Stimulated activated effector memory CD8-positive, alpha-beta T cell treated with anti-CD3 and anti-CD28 coated beads, Interleukin-12 subunit alpha, Interleukin-12 subunit beta, amount 100 ng/mL, for 72 hours (primary cell): ENCODE measurements at regions not wholly inside any gene's neighbourhood (a gene's known extent, or its start where the extent isn't known, plus 50 kb on each side); places are given as distances from the start of the nearest gene placed in this dataset.
"Not testable (repeated sequence)": the region's sequence is repeated elsewhere in the genome, so short reads cannot be mapped to it uniquely, and the experiment has no call there.

Source experiments
- ATAC-seq: fragments of 150-1000 bp; cut with Tn5 transposase; 2 replicates; pipeline ENCODE4 v1.10.0; 2021
- DNase-seq, 2 donors: peaks; one replicate each; pipeline ENCODE4 v3.0.0; 2021 to 2022; ENCODE audit warnings: low spot score in 2 of 2
- H3K27ac Mint-ChIP-seq: one replicate; pipeline ENCODE4 v1.8.0; 2022; ENCODE audit warnings: mild to moderate bottlenecking, mixed read lengths
- H3K36me3 Mint-ChIP-seq: one replicate; pipeline ENCODE4 v1.8.0; 2022; ENCODE audit warnings: mild to moderate bottlenecking, mixed read lengths
- H3K4me1 Mint-ChIP-seq: one replicate; pipeline ENCODE4 v1.8.0; 2022; ENCODE audit warnings: mixed read lengths
- H3K4me3 Mint-ChIP-seq: one replicate; pipeline ENCODE4 v1.8.0; 2022; ENCODE audit warnings: mild to moderate bottlenecking, mixed read lengths
- H3K9me3 Mint-ChIP-seq: one replicate; pipeline ENCODE4 v1.8.0; 2022; ENCODE audit warnings: mixed read lengths

DNA sequence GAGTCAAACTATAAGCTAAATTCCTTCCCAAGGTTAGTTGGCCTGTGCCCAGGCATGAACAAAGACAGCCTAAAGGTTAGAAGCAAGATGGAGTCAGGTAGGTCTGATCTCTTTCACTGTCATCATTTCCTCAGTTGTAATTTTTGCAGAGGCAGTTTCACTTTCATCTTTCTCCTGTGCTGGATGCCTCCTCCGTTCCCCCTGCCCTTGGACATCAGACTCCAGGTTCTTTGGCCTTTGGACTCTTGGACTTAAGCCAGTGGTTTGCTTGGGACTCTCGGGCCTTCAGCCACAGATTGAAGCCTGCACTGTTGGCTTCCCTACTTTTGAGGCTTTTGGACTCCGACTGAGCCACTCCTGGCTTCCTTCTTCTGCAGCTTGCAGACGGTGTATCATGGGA, 4013.8 kb upstream of the TPTE start:
- H3K4me3 Mint-ChIP-seq, DNase-seq, H3K27ac Mint-ChIP-seq: not testable (repeated sequence)

DNA sequence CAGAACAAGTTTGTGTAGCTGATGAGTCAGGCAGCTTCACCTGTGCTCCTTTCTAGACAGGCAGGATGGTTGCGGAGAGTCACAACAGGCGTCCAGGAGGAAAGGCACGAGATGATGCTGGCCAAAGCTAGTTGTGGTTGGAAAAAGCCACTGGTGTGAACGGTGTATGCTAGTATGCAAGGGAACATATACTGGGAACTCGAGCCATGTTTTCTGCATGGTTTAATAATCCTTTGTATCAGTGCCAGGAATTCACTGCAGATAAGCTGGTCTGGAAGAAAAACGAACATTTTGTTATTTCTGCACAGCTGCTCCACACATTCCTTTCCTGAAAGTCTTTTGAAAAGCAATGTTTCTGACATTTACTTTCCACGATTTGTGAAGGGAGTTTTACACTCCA, 3999.6 kb upstream of the TPTE start:
- H3K27ac Mint-ChIP-seq, H3K4me1 Mint-ChIP-seq, ATAC-seq, H3K9me3 Mint-ChIP-seq, H3K36me3 Mint-ChIP-seq, H3K4me3 Mint-ChIP-seq, DNase-seq: not testable (repeated sequence)

More for the DNA sequence above, 4013.8 kb upstream of the TPTE start:
- not testable (repeated sequence) for H3K36me3 Mint-ChIP-seq, ATAC-seq, H3K4me1 Mint-ChIP-seq, H3K9me3 Mint-ChIP-seq

DNA sequence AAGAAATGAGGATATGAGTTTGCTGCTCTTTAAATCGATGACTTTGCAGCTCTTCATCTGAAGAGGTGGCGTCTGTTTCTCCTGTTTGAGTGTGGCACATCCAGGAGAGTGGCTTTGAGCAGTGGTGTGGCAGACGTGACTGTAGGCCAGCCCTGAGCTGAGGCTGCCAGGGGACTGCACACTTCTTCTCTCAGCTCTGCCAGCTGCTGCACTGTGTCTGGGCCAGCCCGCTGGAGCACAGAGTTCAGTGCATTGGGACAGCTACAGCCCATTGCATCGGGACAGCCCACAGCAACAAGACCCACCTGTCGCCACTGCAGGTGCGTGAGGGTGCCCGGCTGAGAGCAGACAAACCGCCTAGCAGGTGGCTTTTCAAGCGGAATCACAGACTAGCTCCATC, 3995.2 kb upstream of the TPTE start:
- not testable (repeated sequence) for DNase-seq

DNA sequence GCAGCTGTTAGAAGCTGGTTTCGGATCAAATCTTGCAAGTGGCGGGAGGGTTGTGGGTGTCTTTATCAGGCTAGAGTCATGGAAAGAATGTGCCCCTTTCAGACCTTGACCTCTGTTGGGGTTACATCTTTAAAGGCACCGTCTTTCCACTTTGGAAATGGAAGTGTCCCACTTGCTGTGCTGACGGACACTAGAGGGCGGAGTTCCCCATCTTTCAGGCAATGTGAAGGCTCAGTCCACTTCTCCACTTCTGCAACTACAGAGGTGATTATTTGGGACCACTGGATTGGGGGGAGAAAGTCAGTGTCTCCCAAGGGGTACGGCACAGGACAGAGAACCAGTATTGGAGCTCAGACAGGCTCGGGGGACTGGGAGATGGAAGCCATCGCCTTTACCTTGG, 3990.7 kb upstream of the TPTE start:
- not testable (repeated sequence) for H3K4me3 Mint-ChIP-seq, ATAC-seq, H3K4me1 Mint-ChIP-seq, H3K9me3 Mint-ChIP-seq, DNase-seq, H3K27ac Mint-ChIP-seq, H3K36me3 Mint-ChIP-seq

More for the DNA sequence above, 3995.2 kb upstream of the TPTE start:
- H3K4me1 Mint-ChIP-seq, H3K9me3 Mint-ChIP-seq, H3K27ac Mint-ChIP-seq, ATAC-seq, H3K4me3 Mint-ChIP-seq, H3K36me3 Mint-ChIP-seq: not testable (repeated sequence)

DNA sequence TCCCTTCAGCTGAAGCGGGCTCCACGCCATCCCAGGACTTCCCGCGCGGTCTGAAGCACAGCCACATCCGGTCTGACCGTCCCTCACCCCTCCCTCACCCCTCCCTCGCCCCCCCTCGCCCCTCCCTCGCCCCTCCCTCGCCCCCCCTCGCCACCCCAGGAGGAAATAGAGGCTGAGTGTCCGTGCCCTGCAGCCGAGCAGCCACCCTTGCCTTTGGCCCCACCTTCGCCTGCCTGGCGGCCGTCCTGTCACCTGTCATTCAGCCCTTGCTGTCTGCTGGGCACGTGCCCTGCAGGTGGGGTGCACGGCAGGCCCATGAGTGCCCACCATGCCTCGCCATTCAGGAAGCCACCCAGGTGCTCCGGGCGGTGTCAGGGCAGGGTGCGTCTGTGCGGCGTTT, 3988.1 kb upstream of the TPTE start:
- not testable (repeated sequence) for DNase-seq, H3K4me3 Mint-ChIP-seq, H3K27ac Mint-ChIP-seq, H3K9me3 Mint-ChIP-seq, ATAC-seq, H3K4me1 Mint-ChIP-seq, H3K36me3 Mint-ChIP-seq

DNA sequence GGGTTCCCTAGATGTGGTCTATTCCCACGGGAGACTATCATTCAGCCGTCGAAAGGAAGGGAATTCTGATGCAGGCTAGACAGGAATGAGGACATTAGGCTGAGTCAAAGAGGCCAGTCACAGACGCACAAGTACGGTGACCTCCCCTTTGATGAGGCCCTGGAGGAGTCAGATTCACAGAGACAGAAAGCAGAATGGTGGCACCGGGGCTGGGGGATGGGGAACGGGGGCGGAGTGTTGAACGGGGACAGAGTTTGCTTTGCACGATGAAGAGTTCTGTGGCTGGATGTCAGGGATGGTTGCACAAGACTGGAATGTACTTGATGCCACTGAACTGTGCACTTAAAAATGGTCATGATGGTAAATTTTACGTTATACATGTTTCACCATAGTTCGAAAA, 3983.1 kb upstream of the TPTE start:
- H3K4me1 Mint-ChIP-seq, DNase-seq, H3K4me3 Mint-ChIP-seq, H3K36me3 Mint-ChIP-seq, H3K9me3 Mint-ChIP-seq, H3K27ac Mint-ChIP-seq, ATAC-seq: not testable (repeated sequence)

DNA sequence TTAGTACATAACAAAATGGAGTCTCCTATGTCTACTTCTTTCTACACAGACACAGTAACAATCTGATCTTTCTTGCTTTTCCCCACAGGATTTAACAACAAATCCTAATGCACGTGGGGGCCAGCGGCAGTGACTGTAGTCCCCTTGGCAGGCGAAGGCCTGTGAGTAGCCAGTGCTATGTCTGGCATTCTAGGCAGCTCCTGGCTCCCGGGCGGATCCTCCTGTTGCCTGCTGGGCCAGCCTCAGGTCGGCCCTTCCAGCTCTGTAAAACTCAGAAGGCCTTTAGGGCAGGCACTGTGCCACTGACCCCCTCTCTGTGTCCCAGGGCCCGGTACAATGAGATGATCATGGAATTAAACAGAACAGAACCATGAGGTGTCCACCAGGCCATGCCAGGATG, 3981.7 kb upstream of the TPTE start:
- H3K4me3 Mint-ChIP-seq, H3K9me3 Mint-ChIP-seq, H3K36me3 Mint-ChIP-seq, H3K27ac Mint-ChIP-seq, ATAC-seq, H3K4me1 Mint-ChIP-seq, DNase-seq: not testable (repeated sequence)

DNA sequence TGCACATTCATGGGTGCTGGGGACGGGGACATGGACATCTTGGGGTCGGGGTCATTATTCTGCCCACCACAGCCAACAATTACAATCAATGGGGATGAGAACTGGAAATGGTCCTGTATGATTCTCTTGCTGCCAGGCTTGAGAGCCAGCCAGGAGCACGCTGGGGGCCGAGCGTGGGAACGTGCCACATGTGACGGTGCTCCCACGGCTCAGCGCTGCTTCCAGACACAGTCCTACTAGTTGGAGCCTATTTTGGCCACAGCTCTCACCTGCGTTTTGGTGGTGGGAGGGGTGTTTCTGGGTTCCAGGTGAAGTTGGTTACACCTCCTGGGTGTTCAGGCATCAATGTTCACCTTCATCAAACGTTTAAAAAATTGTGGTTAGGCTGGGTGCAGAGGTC, 3980.3 kb upstream of the TPTE start:
- H3K36me3 Mint-ChIP-seq, ATAC-seq: not testable (repeated sequence)

DNA sequence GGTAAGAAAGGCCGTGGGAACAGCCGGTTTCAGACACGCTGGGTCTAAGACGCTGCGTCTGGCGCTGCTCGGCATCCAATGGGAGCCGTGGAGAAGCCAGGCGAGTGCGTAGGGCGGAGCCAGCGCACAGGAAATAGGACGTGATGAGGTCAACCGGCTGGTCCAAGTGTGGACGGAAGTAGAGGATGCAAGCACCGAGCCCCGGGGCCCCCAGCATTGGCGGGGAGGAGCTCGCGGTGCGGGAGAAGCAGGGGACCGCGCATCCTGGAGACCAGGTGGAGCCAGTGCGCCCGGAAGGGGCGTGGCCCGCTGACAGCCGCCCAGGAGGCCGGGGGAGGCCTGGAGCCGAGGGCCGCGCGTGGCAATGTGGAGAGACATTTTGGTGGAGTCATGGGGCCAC, 3976.1 kb upstream of the TPTE start:
- H3K4me1 Mint-ChIP-seq, H3K27ac Mint-ChIP-seq, H3K4me3 Mint-ChIP-seq, H3K9me3 Mint-ChIP-seq, DNase-seq, H3K36me3 Mint-ChIP-seq: not testable (repeated sequence)
- peak; percentile 51 for ATAC-seq

More for the DNA sequence above, 3980.3 kb upstream of the TPTE start:
- H3K9me3 Mint-ChIP-seq, DNase-seq, H3K4me3 Mint-ChIP-seq, H3K27ac Mint-ChIP-seq, H3K4me1 Mint-ChIP-seq: not testable (repeated sequence)

DNA sequence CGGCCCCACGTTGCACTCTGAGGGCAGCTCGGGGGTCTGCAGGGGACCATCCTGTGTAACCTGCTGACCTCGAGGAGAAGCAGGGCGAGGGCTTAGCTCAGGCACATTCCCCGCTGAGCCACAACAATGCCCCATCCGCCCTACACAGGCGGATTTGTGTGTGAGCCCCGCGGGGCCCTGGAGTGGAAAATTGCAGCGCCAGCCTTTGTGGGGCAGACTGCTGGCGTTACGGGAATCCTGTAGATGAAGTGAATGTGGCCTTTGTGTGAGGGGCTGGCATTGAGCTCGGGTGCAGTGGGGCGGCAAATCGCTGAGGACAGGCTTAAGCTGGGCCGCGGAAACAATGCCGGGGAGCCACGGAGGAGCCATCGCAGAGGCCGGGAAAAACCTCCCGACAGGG, 3970.3 kb upstream of the TPTE start:
- H3K27ac Mint-ChIP-seq, H3K4me1 Mint-ChIP-seq, DNase-seq, H3K9me3 Mint-ChIP-seq, H3K4me3 Mint-ChIP-seq, H3K36me3 Mint-ChIP-seq, ATAC-seq: not testable (repeated sequence)

DNA sequence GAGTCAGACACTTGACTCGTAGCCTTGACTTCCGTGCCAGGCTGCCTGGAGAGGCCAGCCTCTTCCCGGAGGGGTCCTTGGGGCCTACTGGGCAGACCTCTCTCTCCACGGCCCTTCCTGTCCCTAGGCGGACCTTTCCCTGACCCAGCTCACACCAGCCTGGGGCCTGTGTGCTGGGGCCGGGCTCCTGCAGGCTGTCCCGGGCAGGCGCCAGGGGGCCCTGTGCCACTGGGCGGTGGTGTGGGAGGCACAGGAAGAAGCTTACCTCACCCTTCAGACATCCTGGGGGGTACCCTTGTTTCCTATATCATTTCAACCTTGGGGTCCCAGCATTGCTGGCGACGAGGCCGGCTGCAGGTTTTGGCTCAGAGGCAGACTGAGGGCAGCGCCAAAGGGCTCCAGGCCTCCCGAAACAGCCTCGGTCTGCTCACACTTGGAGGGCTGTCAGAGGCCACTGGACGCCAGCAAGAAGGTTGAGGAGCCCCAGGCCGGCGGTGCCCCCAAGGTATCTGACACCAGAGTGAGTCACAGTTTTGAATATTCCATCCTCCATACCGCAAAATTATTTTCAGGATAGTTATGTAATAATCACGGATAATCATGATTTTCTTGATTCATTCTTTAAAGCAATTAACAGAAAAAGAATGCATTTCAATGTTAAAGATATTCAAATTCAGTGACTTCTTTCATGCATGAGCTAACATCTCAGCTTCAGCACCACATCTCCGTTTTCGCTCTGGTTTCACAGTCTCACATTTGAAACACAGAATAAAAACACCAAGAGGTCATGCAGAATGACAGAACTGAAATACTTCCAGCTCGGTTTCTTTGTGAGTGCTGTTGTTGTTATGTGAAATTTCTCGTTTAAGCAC, 3967.6 kb upstream of the TPTE start:
- not testable (repeated sequence) for H3K9me3 Mint-ChIP-seq, DNase-seq, H3K27ac Mint-ChIP-seq, H3K4me3 Mint-ChIP-seq, H3K4me1 Mint-ChIP-seq, ATAC-seq, H3K36me3 Mint-ChIP-seq

DNA sequence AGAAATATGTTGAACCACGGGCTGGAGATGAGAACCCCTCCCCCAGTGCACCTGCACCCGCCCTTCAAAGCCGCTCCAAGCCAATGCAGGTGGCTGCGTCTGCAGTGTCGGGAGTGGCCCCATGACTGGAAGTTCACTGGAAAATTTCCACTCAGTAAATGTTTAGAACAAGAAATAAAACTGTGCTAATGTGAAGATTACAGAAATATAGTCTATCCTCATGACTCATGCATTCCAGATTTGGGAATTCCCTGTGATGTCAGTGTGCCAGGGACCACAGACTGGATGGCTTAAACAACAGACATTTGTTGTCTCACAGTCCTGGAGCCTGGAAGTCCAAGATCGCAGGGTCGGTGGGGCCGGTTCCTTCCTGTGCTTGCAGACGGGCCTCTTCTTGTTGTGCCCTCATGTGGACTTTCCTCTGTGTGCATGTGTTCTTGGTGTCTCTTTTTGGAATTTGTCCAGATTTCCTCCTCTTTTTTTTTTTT, 3967.0 kb upstream of the TPTE start:
- DNase-seq, H3K4me3 Mint-ChIP-seq, H3K4me1 Mint-ChIP-seq, ATAC-seq, H3K27ac Mint-ChIP-seq, H3K36me3 Mint-ChIP-seq, H3K9me3 Mint-ChIP-seq: not testable (repeated sequence)

DNA sequence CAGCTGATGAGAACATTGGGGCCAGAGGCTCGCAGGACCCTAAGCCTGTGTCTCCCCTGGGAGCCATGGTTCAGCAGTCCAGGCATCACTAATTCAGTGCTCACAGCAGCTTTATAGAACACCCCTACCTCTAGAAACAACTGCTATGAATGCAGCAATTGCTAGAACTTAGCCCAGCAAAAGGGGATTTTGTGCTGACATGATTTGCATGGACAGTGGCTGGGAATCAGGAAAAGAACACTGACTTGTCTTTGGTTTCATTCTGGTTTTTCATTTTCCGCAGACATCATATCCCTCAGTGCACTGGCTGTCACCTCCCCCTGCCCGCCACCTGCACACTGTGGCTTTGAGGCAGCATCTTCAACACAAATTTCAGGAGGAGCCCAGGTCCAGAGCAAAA, 3964.9 kb upstream of the TPTE start:
- not testable (repeated sequence) for DNase-seq, H3K4me1 Mint-ChIP-seq, H3K4me3 Mint-ChIP-seq, H3K27ac Mint-ChIP-seq, H3K36me3 Mint-ChIP-seq, H3K9me3 Mint-ChIP-seq
- peak; percentile 21 for ATAC-seq

DNA sequence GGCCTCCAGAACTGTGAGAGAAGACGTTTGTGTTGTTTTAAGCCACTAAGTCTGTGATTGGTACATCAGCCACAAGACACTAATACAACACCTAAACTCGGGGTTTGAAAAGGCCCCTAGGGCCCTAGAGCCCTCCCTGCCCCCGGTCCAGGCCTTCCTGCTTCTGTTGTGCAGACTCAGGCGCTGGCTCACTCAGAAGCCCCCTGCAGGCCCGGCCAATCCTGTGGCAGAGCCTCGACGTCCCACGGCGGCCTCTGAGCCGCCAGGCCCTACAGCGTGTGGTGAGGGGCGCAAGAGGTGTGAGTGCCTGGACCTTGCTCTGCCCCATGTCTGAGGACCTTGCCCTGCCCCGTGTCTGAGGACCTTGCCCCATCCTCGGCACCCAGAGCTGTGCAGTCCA, 3964.0 kb upstream of the TPTE start:
- not testable (repeated sequence) for H3K27ac Mint-ChIP-seq, H3K9me3 Mint-ChIP-seq, H3K36me3 Mint-ChIP-seq, H3K4me1 Mint-ChIP-seq, H3K4me3 Mint-ChIP-seq, DNase-seq
- peak; percentile 16 for ATAC-seq

DNA sequence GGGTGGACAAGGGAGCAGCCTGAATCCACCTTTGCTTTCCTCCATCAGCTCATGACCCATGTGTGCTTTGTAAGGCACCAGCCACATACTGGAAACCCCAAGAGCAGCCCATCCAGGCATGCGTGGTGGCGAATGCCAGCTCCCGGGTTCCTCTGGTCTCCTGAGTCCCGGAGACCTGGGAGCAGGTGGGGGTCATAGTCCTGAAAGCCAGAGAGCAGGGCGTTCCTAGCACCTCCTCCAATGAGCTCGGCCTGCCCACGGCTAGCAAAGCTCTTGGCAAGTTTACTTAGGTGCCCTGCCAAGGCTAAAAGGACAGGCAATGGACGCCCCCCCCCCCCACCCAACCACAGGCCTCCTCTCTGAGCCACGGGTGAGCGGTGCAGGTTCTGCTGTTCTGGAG, 3960.2 kb upstream of the TPTE start:
- H3K4me1 Mint-ChIP-seq, ATAC-seq, DNase-seq, H3K27ac Mint-ChIP-seq, H3K4me3 Mint-ChIP-seq, H3K9me3 Mint-ChIP-seq: not testable (repeated sequence)
- H3K36me3 Mint-ChIP-seq, result peaks cover 11% of the 10 kb centered on the region

DNA sequence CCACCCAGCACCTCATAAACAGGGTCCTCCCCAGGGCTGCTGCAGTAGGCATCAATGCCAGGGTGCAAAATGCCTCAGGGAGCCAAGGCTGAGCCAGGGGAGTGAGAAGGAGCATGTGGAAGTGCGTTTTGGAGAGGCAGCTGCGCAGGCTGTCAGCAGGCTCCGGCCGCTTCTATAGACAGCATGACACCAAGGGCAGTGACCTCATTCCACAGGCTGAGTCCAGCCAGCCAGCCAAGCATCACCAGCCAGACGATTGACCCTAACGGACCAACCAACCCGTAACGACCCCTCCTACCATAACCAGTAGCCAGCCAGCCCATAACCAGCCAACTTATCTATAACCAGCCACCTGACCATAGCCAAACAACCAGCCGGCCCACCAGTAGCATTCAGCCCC, 3959.8 kb upstream of the TPTE start:
- H3K4me1 Mint-ChIP-seq, ATAC-seq, H3K9me3 Mint-ChIP-seq, H3K4me3 Mint-ChIP-seq, DNase-seq, H3K27ac Mint-ChIP-seq: not testable (repeated sequence)
- H3K36me3 Mint-ChIP-seq, result peaks cover 11% of the 10 kb centered on the region
